GM12878 (cell line): ENCODE measurements at regions not wholly inside any gene's neighbourhood (a gene's known extent, or its start where the extent isn't known, plus 50 kb on each side); places are given as distances from the start of the nearest gene placed in this dataset.

Source experiments
- ASH2L ChIP-seq: fragments of 300-600, 200-600 bp; sonication (generic); IDR thresholded peaks from 2 replicates; pipeline ENCODE4 v1.6.1; 2017; ENCODE audit warnings: low read depth, mild to moderate bottlenecking, borderline replicate concordance
- CBX5 ChIP-seq: sonication (generic); IDR thresholded peaks from 2 replicates; pipeline ENCODE4 v1.6.1; 2016; ENCODE audit warnings: low read depth, moderate library complexity, mild to moderate bottlenecking, inconsistent platforms
- CREB1 ChIP-seq: IDR thresholded peaks from 2 replicates; pipeline ENCODE4 v1.6.1; 2012; ENCODE audit warnings: low read depth, mild to moderate bottlenecking, inconsistent platforms
- EP300 ChIP-seq, 2 experiments: fragments of 150-350 bp in 1 of 2; IDR thresholded peaks; 2 replicates each; pipeline ENCODE4 v1.6.1; 2011 to 2012; ENCODE audit warnings: low read depth in 2 of 2, low read length in 2 of 2, borderline replicate concordance in 1 of 2, improper control_type of control experiment in 1 of 2, inconsistent platforms in 1 of 2; ENCODE audit not compliant: control insufficient read depth in 1 of 2
- EZH2 ChIP-seq: IDR thresholded peaks from 2 replicates; pipeline ENCODE4 v1.6.1; 2012; ENCODE audit warnings: low read depth, mild to moderate bottlenecking, control low read depth, inconsistent platforms, low read length, borderline replicate concordance; ENCODE audit not compliant: control insufficient read depth
- HDAC2 ChIP-seq: fragments of 200-600 bp; sonication (generic); IDR thresholded peaks from 2 replicates; pipeline ENCODE4 v1.6.1; 2017
- POLR2A ChIP-seq: IDR thresholded peaks from 2 replicates; pipeline ENCODE4 v1.6.1; 2011; ENCODE audit warnings: low read depth, mild to moderate bottlenecking, low read length
- TAF1 ChIP-seq: IDR thresholded peaks from 2 replicates; pipeline ENCODE4 v1.6.1; 2011; ENCODE audit warnings: mild to moderate bottlenecking, low read depth, low read length, borderline replicate concordance
- ZNF274 ChIP-seq: IDR thresholded peaks from one replicate; pipeline ENCODE4 v1.8.0; 2011; ENCODE audit not compliant: insufficient read length, insufficient read depth
- TF ChIP-seq, protein P1 (sequence below), 3 experiments: IDR thresholded peaks in 2 of 3; conservative IDR thresholded peaks in 1 of 3; 2 replicates each; pipeline ENCODE4 v1.5.1; 2011; ENCODE audit warnings: low read depth in 3 of 3, low read length in 3 of 3, mild to moderate bottlenecking in 3 of 3, control low read depth in 2 of 3, moderate library complexity in 2 of 3, inconsistent platforms in 1 of 3, mixed read lengths in 1 of 3; ENCODE audit not compliant: control insufficient read depth in 2 of 3, insufficient read depth in 1 of 3; ENCODE audit errors: extremely low read depth in 1 of 3
- TF ChIP-seq, protein P2 (sequence below): fragments of 450-650 bp; formaldehyde crosslinking; IDR thresholded peaks from 2 replicates; pipeline ENCODE4 v1.4.0; 2020; ENCODE audit warnings: mild to moderate bottlenecking, moderate library complexity
- TF ChIP-seq, protein P3 (sequence below): IDR thresholded peaks from 2 replicates; pipeline ENCODE4 v1.6.1; 2012; ENCODE audit warnings: low read depth, low read length, improper control_type of control experiment
- TF ChIP-seq, protein P4 (sequence below): IDR thresholded peaks from 2 replicates; pipeline ENCODE4 v1.6.1; 2012; ENCODE audit warnings: mild to moderate bottlenecking, low read depth, low read length

DNA sequence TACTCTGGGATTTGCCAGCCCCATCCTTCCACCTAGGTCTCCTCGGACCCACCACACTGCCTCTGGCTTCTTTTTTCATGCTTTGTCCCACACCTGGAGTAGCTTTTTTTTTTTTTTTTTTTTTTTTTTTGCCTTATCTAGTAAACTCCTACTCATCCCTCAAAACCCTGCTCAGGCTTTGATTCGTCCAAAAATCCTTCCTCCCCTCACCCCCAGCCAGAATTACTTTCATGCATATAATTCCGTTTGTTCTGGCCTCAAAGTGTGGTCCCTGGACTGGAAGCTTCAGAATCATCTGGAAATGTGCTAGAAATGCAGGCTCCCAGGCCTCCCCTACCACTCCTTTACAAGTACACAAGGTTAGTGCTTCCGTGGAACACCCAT lies 320.1 kb downstream of the PTTG2 start:
- no peak for TF ChIP-seq HDAC2
- TF ChIP-seq, protein P1, sequence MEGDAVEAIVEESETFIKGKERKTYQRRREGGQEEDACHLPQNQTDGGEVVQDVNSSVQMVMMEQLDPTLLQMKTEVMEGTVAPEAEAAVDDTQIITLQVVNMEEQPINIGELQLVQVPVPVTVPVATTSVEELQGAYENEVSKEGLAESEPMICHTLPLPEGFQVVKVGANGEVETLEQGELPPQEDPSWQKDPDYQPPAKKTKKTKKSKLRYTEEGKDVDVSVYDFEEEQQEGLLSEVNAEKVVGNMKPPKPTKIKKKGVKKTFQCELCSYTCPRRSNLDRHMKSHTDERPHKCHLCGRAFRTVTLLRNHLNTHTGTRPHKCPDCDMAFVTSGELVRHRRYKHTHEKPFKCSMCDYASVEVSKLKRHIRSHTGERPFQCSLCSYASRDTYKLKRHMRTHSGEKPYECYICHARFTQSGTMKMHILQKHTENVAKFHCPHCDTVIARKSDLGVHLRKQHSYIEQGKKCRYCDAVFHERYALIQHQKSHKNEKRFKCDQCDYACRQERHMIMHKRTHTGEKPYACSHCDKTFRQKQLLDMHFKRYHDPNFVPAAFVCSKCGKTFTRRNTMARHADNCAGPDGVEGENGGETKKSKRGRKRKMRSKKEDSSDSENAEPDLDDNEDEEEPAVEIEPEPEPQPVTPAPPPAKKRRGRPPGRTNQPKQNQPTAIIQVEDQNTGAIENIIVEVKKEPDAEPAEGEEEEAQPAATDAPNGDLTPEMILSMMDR (IDR thresholded peaks at IDR 0.05 in 2 of 3, conservative IDR thresholded peaks at IDR 0.05 in 1 of 3; ENCODE audit: control insufficient read depth in 2 of 3, extremely low read depth in 1 of 3, insufficient read depth in 1 of 3, low read depth in 3 of 3, low read length in 3 of 3) = no peak
- TF ChIP-seq CREB1 = no peak
- TF ChIP-seq POLR2A = no peak
- no peak for TF ChIP-seq CBX5
- no peak for TF ChIP-seq ASH2L
- TF ChIP-seq, protein P2, sequence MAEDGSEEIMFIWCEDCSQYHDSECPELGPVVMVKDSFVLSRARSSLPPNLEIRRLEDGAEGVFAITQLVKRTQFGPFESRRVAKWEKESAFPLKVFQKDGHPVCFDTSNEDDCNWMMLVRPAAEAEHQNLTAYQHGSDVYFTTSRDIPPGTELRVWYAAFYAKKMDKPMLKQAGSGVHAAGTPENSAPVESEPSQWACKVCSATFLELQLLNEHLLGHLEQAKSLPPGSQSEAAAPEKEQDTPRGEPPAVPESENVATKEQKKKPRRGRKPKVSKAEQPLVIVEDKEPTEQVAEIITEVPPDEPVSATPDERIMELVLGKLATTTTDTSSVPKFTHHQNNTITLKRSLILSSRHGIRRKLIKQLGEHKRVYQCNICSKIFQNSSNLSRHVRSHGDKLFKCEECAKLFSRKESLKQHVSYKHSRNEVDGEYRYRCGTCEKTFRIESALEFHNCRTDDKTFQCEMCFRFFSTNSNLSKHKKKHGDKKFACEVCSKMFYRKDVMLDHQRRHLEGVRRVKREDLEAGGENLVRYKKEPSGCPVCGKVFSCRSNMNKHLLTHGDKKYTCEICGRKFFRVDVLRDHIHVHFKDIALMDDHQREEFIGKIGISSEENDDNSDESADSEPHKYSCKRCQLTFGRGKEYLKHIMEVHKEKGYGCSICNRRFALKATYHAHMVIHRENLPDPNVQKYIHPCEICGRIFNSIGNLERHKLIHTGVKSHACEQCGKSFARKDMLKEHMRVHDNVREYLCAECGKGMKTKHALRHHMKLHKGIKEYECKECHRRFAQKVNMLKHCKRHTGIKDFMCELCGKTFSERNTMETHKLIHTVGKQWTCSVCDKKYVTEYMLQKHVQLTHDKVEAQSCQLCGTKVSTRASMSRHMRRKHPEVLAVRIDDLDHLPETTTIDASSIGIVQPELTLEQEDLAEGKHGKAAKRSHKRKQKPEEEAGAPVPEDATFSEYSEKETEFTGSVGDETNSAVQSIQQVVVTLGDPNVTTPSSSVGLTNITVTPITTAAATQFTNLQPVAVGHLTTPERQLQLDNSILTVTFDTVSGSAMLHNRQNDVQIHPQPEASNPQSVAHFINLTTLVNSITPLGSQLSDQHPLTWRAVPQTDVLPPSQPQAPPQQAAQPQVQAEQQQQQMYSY (CRISPR knock-in tag) = no peak
- TF ChIP-seq TAF1 = no peak
- no peak for TF ChIP-seq ZNF274
- TF ChIP-seq EP300 (IDR thresholded peaks at IDR 0.05; ENCODE audit: borderline replicate concordance in 1 of 2, control insufficient read depth in 1 of 2, low read depth in 2 of 2, low read length in 2 of 2) = no peak
- TF ChIP-seq, protein P3, sequence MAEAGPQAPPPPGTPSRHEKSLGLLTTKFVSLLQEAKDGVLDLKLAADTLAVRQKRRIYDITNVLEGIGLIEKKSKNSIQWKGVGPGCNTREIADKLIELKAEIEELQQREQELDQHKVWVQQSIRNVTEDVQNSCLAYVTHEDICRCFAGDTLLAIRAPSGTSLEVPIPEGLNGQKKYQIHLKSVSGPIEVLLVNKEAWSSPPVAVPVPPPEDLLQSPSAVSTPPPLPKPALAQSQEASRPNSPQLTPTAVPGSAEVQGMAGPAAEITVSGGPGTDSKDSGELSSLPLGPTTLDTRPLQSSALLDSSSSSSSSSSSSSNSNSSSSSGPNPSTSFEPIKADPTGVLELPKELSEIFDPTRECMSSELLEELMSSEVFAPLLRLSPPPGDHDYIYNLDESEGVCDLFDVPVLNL = no peak
- no peak for TF ChIP-seq EZH2
- TF ChIP-seq, protein P4, sequence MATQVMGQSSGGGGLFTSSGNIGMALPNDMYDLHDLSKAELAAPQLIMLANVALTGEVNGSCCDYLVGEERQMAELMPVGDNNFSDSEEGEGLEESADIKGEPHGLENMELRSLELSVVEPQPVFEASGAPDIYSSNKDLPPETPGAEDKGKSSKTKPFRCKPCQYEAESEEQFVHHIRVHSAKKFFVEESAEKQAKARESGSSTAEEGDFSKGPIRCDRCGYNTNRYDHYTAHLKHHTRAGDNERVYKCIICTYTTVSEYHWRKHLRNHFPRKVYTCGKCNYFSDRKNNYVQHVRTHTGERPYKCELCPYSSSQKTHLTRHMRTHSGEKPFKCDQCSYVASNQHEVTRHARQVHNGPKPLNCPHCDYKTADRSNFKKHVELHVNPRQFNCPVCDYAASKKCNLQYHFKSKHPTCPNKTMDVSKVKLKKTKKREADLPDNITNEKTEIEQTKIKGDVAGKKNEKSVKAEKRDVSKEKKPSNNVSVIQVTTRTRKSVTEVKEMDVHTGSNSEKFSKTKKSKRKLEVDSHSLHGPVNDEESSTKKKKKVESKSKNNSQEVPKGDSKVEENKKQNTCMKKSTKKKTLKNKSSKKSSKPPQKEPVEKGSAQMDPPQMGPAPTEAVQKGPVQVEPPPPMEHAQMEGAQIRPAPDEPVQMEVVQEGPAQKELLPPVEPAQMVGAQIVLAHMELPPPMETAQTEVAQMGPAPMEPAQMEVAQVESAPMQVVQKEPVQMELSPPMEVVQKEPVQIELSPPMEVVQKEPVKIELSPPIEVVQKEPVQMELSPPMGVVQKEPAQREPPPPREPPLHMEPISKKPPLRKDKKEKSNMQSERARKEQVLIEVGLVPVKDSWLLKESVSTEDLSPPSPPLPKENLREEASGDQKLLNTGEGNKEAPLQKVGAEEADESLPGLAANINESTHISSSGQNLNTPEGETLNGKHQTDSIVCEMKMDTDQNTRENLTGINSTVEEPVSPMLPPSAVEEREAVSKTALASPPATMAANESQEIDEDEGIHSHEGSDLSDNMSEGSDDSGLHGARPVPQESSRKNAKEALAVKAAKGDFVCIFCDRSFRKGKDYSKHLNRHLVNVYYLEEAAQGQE = no peak
